Astrocyte (in vitro differentiated cells and primary cell): ENCODE measurements at regions not wholly inside any gene's neighbourhood (a gene's known extent, or its start where the extent isn't known, plus 50 kb on each side); places are given as distances from the start of the nearest gene placed in this dataset.

ENCODE experiments used
- DNase-seq: peaks from one replicate; pipeline ENCODE4 v3.0.0-alpha.2; 2010; ENCODE audit warnings: low read depth
- FAIRE-seq: peaks from 2 replicates; lab custom pipeline; 2011; peaks lifted over from hg19 to GRCh38; lab: Jason Lieb, UNC
- H2AFZ ChIP-seq: 2 replicates; pipeline ENCODE4 v1.6.0; 2012; ENCODE audit warnings: low read depth, low read length, inconsistent platforms
- H3K27ac ChIP-seq: 2 replicates; pipeline ENCODE4 v1.5.1; 2011; ENCODE audit warnings: low read depth, low read length, inconsistent platforms
- H3K27me3 ChIP-seq: 2 replicates; pipeline ENCODE4 v1.6.0; 2011; ENCODE audit warnings: low read length, inconsistent platforms; ENCODE audit not compliant: insufficient read depth
- H3K36me3 ChIP-seq: 2 replicates; pipeline ENCODE4 v1.5.1; 2011; ENCODE audit warnings: low read length, inconsistent platforms; ENCODE audit not compliant: insufficient read depth
- H3K4me1 ChIP-seq: 2 replicates; pipeline ENCODE4 v1.5.1; 2011; ENCODE audit warnings: low read length, inconsistent platforms; ENCODE audit not compliant: insufficient read depth
- H3K4me2 ChIP-seq: 2 replicates; pipeline ENCODE4 v1.6.0; 2012; ENCODE audit warnings: low read length, inconsistent platforms
- H3K4me3 ChIP-seq: 2 replicates; pipeline ENCODE4 v1.5.1; 2011; ENCODE audit warnings: low read depth, mild to moderate bottlenecking, low read length, inconsistent platforms; ENCODE audit not compliant: insufficient read depth
- H3K79me2 ChIP-seq: 2 replicates; pipeline ENCODE4 v1.6.0; 2012; ENCODE audit warnings: mild to moderate bottlenecking, low read length, inconsistent platforms; ENCODE audit not compliant: insufficient read depth
- H3K9ac ChIP-seq: 2 replicates; pipeline ENCODE4 v1.6.0; 2012; ENCODE audit warnings: mild to moderate bottlenecking, low read length, inconsistent platforms
- H3K9me3 ChIP-seq: 2 replicates; pipeline ENCODE4 v1.5.1; 2012; ENCODE audit warnings: low read depth, mild to moderate bottlenecking, low read length, inconsistent platforms; ENCODE audit not compliant: insufficient read depth
- H4K20me1 ChIP-seq: 2 replicates; pipeline ENCODE4 v1.6.0; 2012; ENCODE audit warnings: low read length, inconsistent platforms; ENCODE audit not compliant: insufficient read depth
- H3K27ac Mint-ChIP-seq: one replicate; pipeline ENCODE4 v1.8.0; 2021; ENCODE audit warnings: mild to moderate bottlenecking, mixed read lengths; ENCODE audit not compliant: unreplicated experiment
- H3K27me3 Mint-ChIP-seq: one replicate; pipeline ENCODE4 v1.8.0; 2021; ENCODE audit warnings: low read depth, mixed read lengths; ENCODE audit not compliant: unreplicated experiment
- H3K36me3 Mint-ChIP-seq: one replicate; pipeline ENCODE4 v1.8.0; 2021; ENCODE audit warnings: low read depth, mixed read lengths; ENCODE audit not compliant: unreplicated experiment
- H3K4me1 Mint-ChIP-seq: one replicate; pipeline ENCODE4 v1.8.0; 2021; ENCODE audit warnings: low read depth, mixed read lengths; ENCODE audit not compliant: unreplicated experiment
- H3K4me3 Mint-ChIP-seq: one replicate; pipeline ENCODE4 v1.8.0; 2021; ENCODE audit warnings: mild to moderate bottlenecking, moderate library complexity, mixed read lengths; ENCODE audit not compliant: unreplicated experiment
- H3K9me3 Mint-ChIP-seq: one replicate; pipeline ENCODE4 v1.8.0; 2021; ENCODE audit warnings: mild to moderate bottlenecking, mixed read lengths; ENCODE audit not compliant: unreplicated experiment
- EZH2 ChIP-seq: IDR thresholded peaks from 2 replicates; pipeline ENCODE4 v1.6.1; 2012; ENCODE audit warnings: mild to moderate bottlenecking, low read length, inconsistent platforms; ENCODE audit not compliant: insufficient read depth
- TF ChIP-seq, protein P1 (sequence below): IDR thresholded peaks from 2 replicates; pipeline ENCODE4 v1.5.1; 2011; ENCODE audit warnings: low read depth, mild to moderate bottlenecking, inconsistent platforms, low read length, moderate library complexity; ENCODE audit not compliant: insufficient read depth

DNA sequence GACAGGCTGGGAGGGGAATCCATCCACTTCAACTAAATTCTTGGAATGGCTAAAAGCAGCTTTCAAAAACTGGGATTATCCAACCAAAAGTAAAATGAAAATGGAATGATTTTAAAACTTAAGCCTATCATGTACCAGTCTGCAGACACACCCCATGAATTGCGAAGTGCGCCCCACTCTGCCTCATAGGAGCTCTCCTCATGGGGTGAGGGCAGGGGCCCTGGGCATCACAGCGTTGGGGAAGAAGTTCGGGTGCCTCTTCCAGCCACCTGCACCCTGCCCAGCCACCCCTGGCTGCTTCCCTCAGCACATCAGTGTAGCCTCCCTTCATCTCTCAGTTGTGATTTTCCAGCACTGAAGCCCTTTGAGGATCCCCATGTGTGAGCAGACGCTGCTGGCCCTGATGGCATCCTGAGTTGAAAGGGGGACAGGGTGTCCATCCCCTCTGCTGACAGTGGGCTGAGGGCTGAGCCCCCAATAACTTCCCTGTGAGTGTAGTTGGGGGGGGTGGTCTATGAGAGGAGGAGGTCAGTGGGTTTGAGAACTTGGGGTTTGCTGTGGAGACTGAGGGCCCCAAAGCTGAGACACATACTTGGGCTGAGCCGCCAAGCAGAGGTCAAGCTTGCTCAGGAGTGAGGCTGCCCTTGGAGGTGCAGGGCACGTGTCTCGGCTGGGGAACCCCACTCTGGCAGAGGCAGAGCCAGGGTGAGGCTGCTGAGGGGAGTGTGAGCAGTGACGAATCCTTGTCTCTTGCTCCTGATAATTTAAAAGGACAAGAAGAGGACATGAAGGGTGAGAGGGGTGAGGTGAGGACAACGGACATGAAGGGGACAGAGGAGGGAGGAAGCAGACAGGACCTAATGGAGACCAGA lies 542.1 kb downstream of the TCERG1L start:
- H3K36me3 ChIP-seq, result no peaks in the 10 kb centered on the region
- DNase-seq (no peak), FAIRE-seq (no peak)
- TF ChIP-seq, protein P1, sequence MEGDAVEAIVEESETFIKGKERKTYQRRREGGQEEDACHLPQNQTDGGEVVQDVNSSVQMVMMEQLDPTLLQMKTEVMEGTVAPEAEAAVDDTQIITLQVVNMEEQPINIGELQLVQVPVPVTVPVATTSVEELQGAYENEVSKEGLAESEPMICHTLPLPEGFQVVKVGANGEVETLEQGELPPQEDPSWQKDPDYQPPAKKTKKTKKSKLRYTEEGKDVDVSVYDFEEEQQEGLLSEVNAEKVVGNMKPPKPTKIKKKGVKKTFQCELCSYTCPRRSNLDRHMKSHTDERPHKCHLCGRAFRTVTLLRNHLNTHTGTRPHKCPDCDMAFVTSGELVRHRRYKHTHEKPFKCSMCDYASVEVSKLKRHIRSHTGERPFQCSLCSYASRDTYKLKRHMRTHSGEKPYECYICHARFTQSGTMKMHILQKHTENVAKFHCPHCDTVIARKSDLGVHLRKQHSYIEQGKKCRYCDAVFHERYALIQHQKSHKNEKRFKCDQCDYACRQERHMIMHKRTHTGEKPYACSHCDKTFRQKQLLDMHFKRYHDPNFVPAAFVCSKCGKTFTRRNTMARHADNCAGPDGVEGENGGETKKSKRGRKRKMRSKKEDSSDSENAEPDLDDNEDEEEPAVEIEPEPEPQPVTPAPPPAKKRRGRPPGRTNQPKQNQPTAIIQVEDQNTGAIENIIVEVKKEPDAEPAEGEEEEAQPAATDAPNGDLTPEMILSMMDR, result no peak
- TF ChIP-seq EZH2, result no peak
- H3K9ac ChIP-seq, result no peak overlapping the region
- no peak overlapping the region for H3K4me3 Mint-ChIP-seq
- no peaks in the 10 kb centered on the region for H3K27me3 ChIP-seq
- no peak overlapping the region for H2AFZ ChIP-seq
- H3K79me2 ChIP-seq, result no peaks in the 10 kb centered on the region
- H3K9me3 ChIP-seq, result peaks cover 9% of the 10 kb centered on the region
- H3K9me3 Mint-ChIP-seq, result peaks cover 20% of the 10 kb centered on the region
- H3K4me3 ChIP-seq, result no peak overlapping the region
- no peaks in the 10 kb centered on the region for H4K20me1 ChIP-seq
- no peak overlapping the region for H3K27ac ChIP-seq
- no peaks in the 10 kb centered on the region for H3K4me1 Mint-ChIP-seq
- H3K36me3 Mint-ChIP-seq, result peaks cover 2% of the 10 kb centered on the region
- H3K4me1 ChIP-seq, result no peaks in the 10 kb centered on the region
- no peaks in the 10 kb centered on the region for H3K27me3 Mint-ChIP-seq
- no peak overlapping the region for H3K4me2 ChIP-seq
- no peak overlapping the region for H3K27ac Mint-ChIP-seq

DNA sequence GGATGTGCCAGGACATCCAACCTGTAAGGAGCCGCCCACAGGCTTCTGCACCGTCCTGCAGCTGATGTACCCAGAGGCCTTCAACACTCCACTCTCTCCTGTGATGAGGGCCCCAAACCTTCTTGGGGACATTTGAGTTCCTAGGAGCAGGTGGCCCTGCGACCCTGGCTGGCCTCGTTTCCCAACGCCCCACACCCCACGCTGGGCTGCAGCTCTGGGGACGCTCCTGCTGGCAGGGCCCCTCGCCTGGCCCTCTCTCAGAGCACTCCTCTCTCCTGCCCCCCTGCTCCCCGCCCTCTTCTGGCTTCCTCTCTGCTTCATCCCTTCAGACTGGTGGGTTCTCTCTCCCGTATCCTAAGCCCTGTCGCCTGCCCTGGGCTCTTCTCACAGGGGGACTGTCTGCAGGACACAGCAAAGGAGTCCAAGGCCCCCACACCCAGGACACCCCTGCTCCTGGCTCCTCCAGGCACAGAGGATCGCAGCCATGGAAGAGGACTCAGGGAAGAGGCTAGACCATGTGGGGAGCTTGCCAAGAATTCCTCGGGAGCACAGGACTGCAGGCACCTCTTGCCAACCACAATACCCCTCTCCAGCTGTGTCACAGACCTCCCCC lies 541.4 kb downstream of the TCERG1L start:
- DNase-seq (no peak), FAIRE-seq (no peak)
- no peak overlapping the region for H3K27ac ChIP-seq
- Mint-ChIP-seq H3K27ac (no peak overlapping the region), H3K9me3 (peaks cover 20% of the 10 kb centered on the region), H3K36me3 (peaks cover 2% of the 10 kb centered on the region), H3K27me3 (no peaks in the 10 kb centered on the region), H3K4me3 (no peak overlapping the region), H3K4me1 (no peaks in the 10 kb centered on the region)
- H3K36me3 ChIP-seq, result no peaks in the 10 kb centered on the region
- H3K9me3 ChIP-seq, result peaks cover 12% of the 10 kb centered on the region
- H3K79me2 ChIP-seq, result no peaks in the 10 kb centered on the region
- no peaks in the 10 kb centered on the region for H3K27me3 ChIP-seq
- TF ChIP-seq, protein P1, result no peak
- no peak for TF ChIP-seq EZH2
- H3K4me2 ChIP-seq, result no peak overlapping the region
- H2AFZ ChIP-seq, result no peak overlapping the region
- no peak overlapping the region for H3K4me3 ChIP-seq
- H4K20me1 ChIP-seq, result no peaks in the 10 kb centered on the region
- no peaks in the 10 kb centered on the region for H3K4me1 ChIP-seq
- no peak overlapping the region for H3K9ac ChIP-seq
